Hepatocyte (in vitro differentiated cells): ENCODE measurements at regions not wholly inside any gene's neighbourhood (a gene's known extent, or its start where the extent isn't known, plus 50 kb on each side); places are given as distances from the start of the nearest gene placed in this dataset.

Source experiments
- CTCF ChIP-seq: fragments of 200-600 bp; sonication (generic); IDR thresholded peaks from 2 replicates; pipeline ENCODE4 v1.5.1; 2016; ENCODE audit warnings: antibody characterized with exemption, mild to moderate bottlenecking; ENCODE audit not compliant: poor library complexity
- EZH2 ChIP-seq: fragments of 200-600 bp; sonication (generic); IDR thresholded peaks from 2 replicates; pipeline ENCODE4 v1.6.1; 2016; ENCODE audit warnings: antibody characterized with exemption, mild to moderate bottlenecking, borderline replicate concordance

GRCh38 chr2:14313341-14313740 lies 319.2 kb upstream of the LRATD1 start:
- no peak for TF ChIP-seq CTCF
- TF ChIP-seq EZH2, result no peak
